Stimulated activated CD4-positive, alpha-beta T cell treated with anti-CD3 and anti-CD28 coated beads, Interleukin-1b, Interleukin-23, amount 100 ng/mL, for 24 hours (primary cell): ENCODE measurements at regions not wholly inside any gene's neighbourhood (a gene's known extent, or its start where the extent isn't known, plus 50 kb on each side); places are given as distances from the start of the nearest gene placed in this dataset.

Experiments used
- DNase-seq, 4 experiments: peaks; one replicate each; pipeline ENCODE4 v3.0.0-alpha.2; 2020; ENCODE audit warnings: low read depth in 4 of 4, low spot score in 1 of 4

DNA sequence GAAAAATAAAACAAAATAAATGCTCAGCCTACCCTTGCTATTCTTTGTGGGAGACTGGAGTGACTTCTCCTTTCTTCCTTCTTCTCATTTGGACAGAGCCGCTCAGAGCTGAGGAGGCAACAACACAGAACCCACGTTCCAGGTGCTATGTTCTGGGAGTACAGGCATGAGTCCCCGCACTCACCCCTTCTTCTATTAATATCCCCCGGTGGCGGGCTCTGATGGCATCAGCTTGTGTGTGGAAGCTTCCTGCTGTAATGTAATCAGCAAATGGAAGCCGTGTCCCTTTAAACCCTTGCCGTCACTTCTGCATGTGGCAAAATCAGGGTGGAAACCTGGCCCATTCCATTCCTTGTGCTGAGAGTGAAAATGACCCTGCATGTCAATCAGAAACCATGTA, 116.9 kb upstream of the ADARB2 start:
- no peak for DNase-seq

- no peak for DNase-seq
Measured at GRCh38 chr10:1853801-1854200, 116.5 kb upstream of the ADARB2 start.

DNA sequence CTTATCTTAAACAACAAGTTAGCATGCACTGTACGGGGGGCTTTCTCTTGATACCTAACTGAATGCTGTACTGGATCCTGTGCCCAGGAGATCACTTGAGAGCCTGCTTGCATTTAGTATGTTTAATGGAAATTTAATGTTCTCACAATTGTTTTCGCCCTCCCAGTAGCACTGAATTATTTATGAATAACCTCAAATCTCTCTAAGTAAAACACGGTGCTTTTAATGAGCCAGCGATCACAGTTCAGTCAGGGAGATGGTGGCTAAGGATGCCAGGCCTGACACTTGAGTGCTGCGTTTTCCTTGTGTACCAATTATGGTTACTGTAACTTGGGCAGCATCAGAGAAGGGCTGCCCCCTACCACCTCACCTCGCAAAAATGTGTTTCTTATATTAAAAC, 115.5 kb upstream of the ADARB2 start:
- no peak for DNase-seq

- no peak for DNase-seq
Measured at GRCh38 chr10:1851762-1852161, 114.4 kb upstream of the ADARB2 start.

- no peak for DNase-seq
Measured at GRCh38 chr10:1850971-1851527, 113.7 kb upstream of the ADARB2 start.

- no peak for DNase-seq
Measured at GRCh38 chr10:1847361-1847760, 110.0 kb upstream of the ADARB2 start.

- no peak for DNase-seq
Measured at GRCh38 chr10:1846032-1846431, 108.7 kb upstream of the ADARB2 start.

- no peak for DNase-seq
Measured at GRCh38 chr10:1841759-1842158, 104.4 kb upstream of the ADARB2 start.

GRCh38 chr10:1829712-1830111, 92.4 kb upstream of the ADARB2 start:
- no peak for DNase-seq

GRCh38 chr10:1824928-1825327, 87.6 kb upstream of the ADARB2 start:
- DNase-seq = no peak

GRCh38 chr10:1814556-1814955, 77.2 kb upstream of the ADARB2 start:
- DNase-seq = no peak

DNA sequence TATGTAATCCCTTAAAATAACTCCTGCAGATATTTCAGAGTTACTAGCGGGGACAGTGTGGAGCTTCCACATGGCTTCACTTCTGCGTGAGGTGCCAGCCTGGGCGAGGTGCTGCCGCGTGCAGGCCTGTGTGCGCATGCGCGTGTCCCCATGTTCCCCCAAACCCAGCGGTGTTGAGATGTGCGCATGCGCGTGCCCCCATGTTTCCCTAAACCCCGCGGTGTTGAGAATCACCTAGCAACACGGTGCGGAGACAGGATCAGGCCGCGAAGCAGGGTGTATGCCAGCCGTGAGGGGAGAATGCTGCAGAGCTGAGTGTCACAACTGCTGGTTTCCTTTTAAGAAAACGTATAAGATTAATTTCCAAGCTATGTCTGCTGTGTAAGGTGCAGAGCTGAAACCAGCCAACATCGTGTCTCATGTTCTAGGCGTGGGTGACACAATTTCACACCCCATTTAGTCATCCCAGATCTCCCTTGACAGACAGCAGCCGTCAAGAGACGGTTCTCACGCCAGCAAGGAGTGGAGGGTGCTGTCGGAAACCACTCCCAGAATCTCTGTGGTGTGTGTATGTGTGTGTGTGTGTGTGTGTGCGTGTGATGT, 71.9 kb upstream of the ADARB2 start:
- no peak for DNase-seq

- no peak for DNase-seq
Measured at GRCh38 chr10:1807924-1808323, 70.6 kb upstream of the ADARB2 start.

DNA sequence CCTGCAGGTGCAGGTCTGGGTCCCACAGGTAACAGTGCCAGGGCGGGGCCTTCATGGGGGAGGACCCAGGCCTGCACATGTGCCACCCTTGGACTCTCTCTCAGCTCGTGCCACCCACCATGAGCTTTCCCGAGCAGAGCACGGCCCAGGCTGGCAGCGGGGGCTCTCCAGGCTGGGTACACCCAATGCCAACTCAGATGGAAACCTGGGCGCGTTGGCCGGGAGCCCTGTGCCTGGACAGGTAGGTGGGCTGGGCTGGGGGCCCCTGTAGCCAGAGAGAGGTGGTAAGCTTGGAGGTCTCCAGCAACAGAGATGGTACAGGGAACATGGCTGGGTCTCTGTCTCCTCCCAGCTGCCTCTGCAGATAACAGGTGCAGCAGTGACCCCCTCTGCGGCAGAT, 69.9 kb upstream of the ADARB2 start:
- no peak for DNase-seq

GRCh38 chr10:1802413-1802812, 65.1 kb upstream of the ADARB2 start:
- no peak for DNase-seq

DNA sequence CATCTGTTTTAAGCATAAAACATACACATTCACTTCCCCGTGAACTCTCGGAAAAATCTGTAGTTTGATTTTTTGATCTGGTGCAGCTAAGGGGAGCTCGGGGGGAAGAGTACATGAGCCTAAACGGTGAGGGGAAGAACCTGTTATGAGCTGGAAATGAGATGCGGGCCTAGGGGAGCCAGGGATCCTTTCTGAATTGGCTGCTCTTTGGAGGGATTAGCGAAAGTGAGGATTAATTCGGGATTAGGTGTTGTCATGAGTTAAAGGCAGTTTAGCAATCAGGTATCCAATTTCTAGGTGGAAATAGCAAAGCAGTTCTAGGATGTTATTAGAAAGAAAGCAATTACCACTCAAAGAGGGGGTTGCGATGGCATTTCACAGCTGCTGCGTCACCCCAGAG, 51.1 kb upstream of the ADARB2 start:
- DNase-seq = no peak
